ENCODE measurements at regions not wholly inside any gene's neighbourhood (a gene's known extent, or its start where the extent isn't known, plus 50 kb on each side); places are given as distances from the start of the nearest gene placed in this dataset.
"Not testable (repeated sequence)": the region's sequence is repeated elsewhere in the genome, so short reads cannot be mapped to it uniquely, and the experiment has no call there.

DNA sequence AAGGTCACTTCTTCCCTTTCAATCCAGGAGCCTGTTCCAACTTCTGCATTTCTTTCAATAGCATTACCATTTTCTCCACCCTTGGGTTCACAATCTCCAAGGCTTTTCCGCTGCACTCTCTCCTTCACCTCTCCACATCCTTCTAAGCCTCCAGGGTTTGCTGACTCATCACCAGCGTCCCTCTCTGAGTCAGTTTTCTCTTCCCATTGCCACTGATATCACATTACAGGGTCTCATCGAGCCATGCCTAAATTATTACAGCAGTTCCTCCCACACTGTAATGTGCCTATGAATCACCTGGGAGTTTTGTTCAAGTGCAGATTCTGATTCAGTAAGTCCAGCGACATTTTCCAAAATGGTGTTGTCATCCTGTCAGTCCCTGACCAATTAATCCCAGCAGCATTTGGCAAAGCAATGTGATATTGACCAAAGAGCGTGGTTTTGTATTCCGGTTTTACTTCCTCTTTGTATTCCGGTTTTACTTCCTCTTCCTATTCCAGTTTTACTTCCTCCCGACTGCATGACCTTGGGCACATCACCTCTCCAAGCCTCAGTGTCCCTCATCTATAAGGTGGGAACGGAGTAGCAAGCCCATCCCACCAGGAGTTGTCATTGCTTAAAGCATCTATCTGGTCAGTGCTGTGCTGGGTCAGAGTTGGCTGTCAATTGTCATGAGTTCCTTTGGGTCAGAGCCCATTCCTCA, 208.3 kb upstream of the NBPF12 start:
- intact Hi-C loops (cut with micrococcal nuclease; ENCODE audit: unreplicated experiment); H3K9me3 Mint-ChIP-seq (ENCODE audit: low read depth, unreplicated experiment); H3K36me3 Mint-ChIP-seq (ENCODE audit: insufficient read depth, unreplicated experiment); H3K4me1 Mint-ChIP-seq (ENCODE audit: low read depth, unreplicated experiment); CTCF ChIA-PET; H3K27me3 Mint-ChIP-seq (ENCODE audit: unreplicated experiment); BruUV-seq (replicated peaks); DNase-seq; H3K4me3 Mint-ChIP-seq (ENCODE audit: low read depth, unreplicated experiment); H3K27ac Mint-ChIP-seq (ENCODE audit: unreplicated experiment): not testable (repeated sequence)

GRCh38 chr1:146715054-146715453, 223.1 kb upstream of the NBPF12 start:
- CTCF ChIA-PET; H3K4me3 Mint-ChIP-seq (ENCODE audit: low read depth, unreplicated experiment); intact Hi-C loops (cut with micrococcal nuclease; ENCODE audit: unreplicated experiment); DNase-seq; H3K27ac Mint-ChIP-seq (ENCODE audit: unreplicated experiment); H3K36me3 Mint-ChIP-seq (ENCODE audit: insufficient read depth, unreplicated experiment); H3K4me1 Mint-ChIP-seq (ENCODE audit: low read depth, unreplicated experiment); BruUV-seq (replicated peaks); H3K27me3 Mint-ChIP-seq (ENCODE audit: unreplicated experiment); H3K9me3 Mint-ChIP-seq (ENCODE audit: low read depth, unreplicated experiment): not testable (repeated sequence)

GRCh38 chr1:146710838-146711521, 227.1 kb upstream of the NBPF12 start:
- intact Hi-C loops (cut with micrococcal nuclease; ENCODE audit: unreplicated experiment); H3K27ac Mint-ChIP-seq (ENCODE audit: unreplicated experiment); H3K9me3 Mint-ChIP-seq (ENCODE audit: low read depth, unreplicated experiment); CTCF ChIA-PET; H3K36me3 Mint-ChIP-seq (ENCODE audit: insufficient read depth, unreplicated experiment); H3K4me1 Mint-ChIP-seq (ENCODE audit: low read depth, unreplicated experiment); H3K4me3 Mint-ChIP-seq (ENCODE audit: low read depth, unreplicated experiment); BruUV-seq (replicated peaks); H3K27me3 Mint-ChIP-seq (ENCODE audit: unreplicated experiment): not testable (repeated sequence)
- peak; percentile 27 for DNase-seq

DNA sequence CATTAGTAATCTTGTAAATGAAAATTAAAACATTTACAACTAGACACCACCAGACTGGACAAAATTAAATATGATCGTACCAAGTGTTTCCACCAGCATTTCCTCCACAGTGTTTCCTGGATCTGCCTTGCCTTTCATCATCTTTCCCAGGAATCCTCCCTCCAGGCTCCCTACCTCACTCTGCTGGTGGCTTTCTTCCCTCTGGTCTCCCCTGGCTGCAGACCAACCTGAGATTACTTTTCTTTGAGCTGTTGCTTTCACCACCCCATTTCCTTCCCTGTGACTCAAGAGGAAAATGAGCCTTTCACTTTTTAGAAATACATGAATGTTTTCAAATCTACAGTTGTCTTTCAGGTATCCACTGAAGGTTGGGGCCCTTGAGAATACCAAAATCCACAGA, 228.8 kb upstream of the NBPF12 start:
- BruUV-seq (replicated peaks); DNase-seq; H3K9me3 Mint-ChIP-seq (ENCODE audit: low read depth, unreplicated experiment); H3K27me3 Mint-ChIP-seq (ENCODE audit: unreplicated experiment); H3K36me3 Mint-ChIP-seq (ENCODE audit: insufficient read depth, unreplicated experiment); intact Hi-C loops (cut with micrococcal nuclease; ENCODE audit: unreplicated experiment); CTCF ChIA-PET; H3K4me1 Mint-ChIP-seq (ENCODE audit: low read depth, unreplicated experiment); H3K27ac Mint-ChIP-seq (ENCODE audit: unreplicated experiment); H3K4me3 Mint-ChIP-seq (ENCODE audit: low read depth, unreplicated experiment): not testable (repeated sequence)

GRCh38 chr1:146704162-146704724, 233.9 kb upstream of the NBPF12 start:
- H3K27me3 Mint-ChIP-seq (ENCODE audit: unreplicated experiment); CTCF ChIA-PET; H3K4me1 Mint-ChIP-seq (ENCODE audit: low read depth, unreplicated experiment); DNase-seq; H3K4me3 Mint-ChIP-seq (ENCODE audit: low read depth, unreplicated experiment); intact Hi-C loops (cut with micrococcal nuclease; ENCODE audit: unreplicated experiment); H3K9me3 Mint-ChIP-seq (ENCODE audit: low read depth, unreplicated experiment); H3K27ac Mint-ChIP-seq (ENCODE audit: unreplicated experiment); H3K36me3 Mint-ChIP-seq (ENCODE audit: insufficient read depth, unreplicated experiment); BruUV-seq (replicated peaks): not testable (repeated sequence)

- CTCF ChIA-PET; H3K36me3 Mint-ChIP-seq (ENCODE audit: insufficient read depth, unreplicated experiment); H3K4me1 Mint-ChIP-seq (ENCODE audit: low read depth, unreplicated experiment); H3K27ac Mint-ChIP-seq (ENCODE audit: unreplicated experiment); H3K27me3 Mint-ChIP-seq (ENCODE audit: unreplicated experiment); H3K9me3 Mint-ChIP-seq (ENCODE audit: low read depth, unreplicated experiment); intact Hi-C loops (cut with micrococcal nuclease; ENCODE audit: unreplicated experiment); BruUV-seq (replicated peaks); DNase-seq; H3K4me3 Mint-ChIP-seq (ENCODE audit: low read depth, unreplicated experiment): not testable (repeated sequence)
Measured at GRCh38 chr1:146701320-146701719, 236.8 kb upstream of the NBPF12 start.

DNA sequence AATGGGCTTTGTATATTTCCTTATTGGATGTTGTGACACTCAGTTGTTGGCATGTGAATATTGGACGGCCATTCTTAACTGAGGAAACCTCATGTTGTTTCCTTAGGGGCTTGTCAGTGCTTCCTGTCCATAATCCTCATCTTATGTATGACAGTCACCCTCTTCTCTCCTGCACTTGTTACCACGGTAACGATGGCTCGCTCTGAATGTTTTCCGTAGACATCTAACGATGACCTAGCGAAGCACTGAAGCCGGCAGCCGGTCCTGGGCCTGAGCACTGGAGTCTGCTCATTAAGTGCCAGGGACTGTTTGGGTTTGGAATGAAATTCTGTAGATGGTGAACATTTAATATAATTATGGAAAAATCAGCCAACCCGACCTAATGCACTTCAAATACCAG, 242.7 kb upstream of the NBPF12 start:
- CTCF ChIA-PET; H3K9me3 Mint-ChIP-seq (ENCODE audit: low read depth, unreplicated experiment); intact Hi-C loops (cut with micrococcal nuclease; ENCODE audit: unreplicated experiment); H3K36me3 Mint-ChIP-seq (ENCODE audit: insufficient read depth, unreplicated experiment); DNase-seq; BruUV-seq (replicated peaks); H3K27ac Mint-ChIP-seq (ENCODE audit: unreplicated experiment); H3K4me3 Mint-ChIP-seq (ENCODE audit: low read depth, unreplicated experiment); H3K4me1 Mint-ChIP-seq (ENCODE audit: low read depth, unreplicated experiment); H3K27me3 Mint-ChIP-seq (ENCODE audit: unreplicated experiment): not testable (repeated sequence)

DNA sequence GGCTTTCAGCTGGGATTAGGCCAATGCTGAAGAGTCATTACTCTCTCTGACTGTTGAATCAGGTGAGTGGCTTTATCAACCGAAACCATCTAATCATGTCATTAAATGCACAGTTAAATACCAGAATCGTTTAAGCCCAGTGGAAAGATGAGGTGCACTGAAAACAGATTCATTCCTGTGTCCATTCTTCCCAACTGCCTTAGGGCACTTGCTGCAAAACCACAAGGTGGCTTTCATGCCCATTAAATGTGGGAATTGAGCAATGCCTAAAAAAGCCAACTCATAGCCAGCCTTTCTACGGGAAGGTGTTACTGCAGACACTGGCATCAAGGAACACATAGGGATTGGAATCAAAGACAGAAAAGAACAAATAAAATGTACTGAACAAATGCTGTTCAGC, 246.3 kb upstream of the NBPF12 start:
- CTCF ChIA-PET, DNase-seq: not testable (repeated sequence)

GRCh38 chr1:146688893-146689292, 249.2 kb upstream of the NBPF12 start:
- CTCF ChIA-PET, result not testable (repeated sequence)

More for the DNA sequence above, 246.3 kb upstream of the NBPF12 start:
- BruUV-seq (replicated peaks); H3K9me3 Mint-ChIP-seq (ENCODE audit: low read depth, unreplicated experiment); H3K4me1 Mint-ChIP-seq (ENCODE audit: low read depth, unreplicated experiment); intact Hi-C loops (cut with micrococcal nuclease; ENCODE audit: unreplicated experiment); H3K27ac Mint-ChIP-seq (ENCODE audit: unreplicated experiment); H3K4me3 Mint-ChIP-seq (ENCODE audit: low read depth, unreplicated experiment); H3K36me3 Mint-ChIP-seq (ENCODE audit: insufficient read depth, unreplicated experiment); H3K27me3 Mint-ChIP-seq (ENCODE audit: unreplicated experiment): not testable (repeated sequence)

DNA sequence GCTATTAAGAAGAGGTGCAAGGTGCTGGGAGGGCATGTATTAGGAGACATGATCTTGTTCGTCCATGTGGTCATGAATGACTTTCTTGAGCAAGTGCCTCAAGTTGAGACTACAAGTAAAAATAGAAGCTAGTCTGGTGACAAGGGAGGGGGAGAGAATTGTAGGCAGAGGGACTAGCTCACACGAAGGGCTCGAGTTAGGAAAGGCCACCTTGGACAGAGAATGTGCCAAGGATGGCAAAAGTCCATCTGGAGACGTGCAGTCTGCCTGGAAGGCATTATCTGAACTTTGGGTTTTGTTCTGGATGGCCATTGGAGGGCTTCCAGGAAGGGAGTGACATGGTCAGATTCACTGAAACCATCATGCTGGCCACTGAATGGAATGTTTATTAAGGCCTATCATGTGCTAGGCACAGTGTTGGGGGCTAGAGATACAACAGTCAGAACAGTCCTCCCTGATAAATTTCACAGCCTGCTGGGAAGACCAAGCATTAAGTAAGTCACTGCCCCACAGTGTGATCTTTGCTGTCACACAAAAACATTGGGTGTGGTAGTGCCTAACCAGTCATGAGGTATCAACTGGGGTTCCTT, 251.3 kb upstream of the NBPF12 start:
- DNase-seq; H3K9me3 Mint-ChIP-seq (ENCODE audit: low read depth, unreplicated experiment); H3K4me3 Mint-ChIP-seq (ENCODE audit: low read depth, unreplicated experiment); H3K27ac Mint-ChIP-seq (ENCODE audit: unreplicated experiment); H3K4me1 Mint-ChIP-seq (ENCODE audit: low read depth, unreplicated experiment); CTCF ChIA-PET; intact Hi-C loops (cut with micrococcal nuclease; ENCODE audit: unreplicated experiment); H3K27me3 Mint-ChIP-seq (ENCODE audit: unreplicated experiment); BruUV-seq (replicated peaks); H3K36me3 Mint-ChIP-seq (ENCODE audit: insufficient read depth, unreplicated experiment): not testable (repeated sequence)

More at GRCh38 chr1:146688893-146689292, 249.2 kb upstream of the NBPF12 start:
- DNase-seq; H3K4me1 Mint-ChIP-seq (ENCODE audit: low read depth, unreplicated experiment); intact Hi-C loops (cut with micrococcal nuclease; ENCODE audit: unreplicated experiment); BruUV-seq (replicated peaks); H3K27me3 Mint-ChIP-seq (ENCODE audit: unreplicated experiment); H3K4me3 Mint-ChIP-seq (ENCODE audit: low read depth, unreplicated experiment); H3K27ac Mint-ChIP-seq (ENCODE audit: unreplicated experiment); H3K9me3 Mint-ChIP-seq (ENCODE audit: low read depth, unreplicated experiment); H3K36me3 Mint-ChIP-seq (ENCODE audit: insufficient read depth, unreplicated experiment): not testable (repeated sequence)

Measured in Calu3 (cell line).